SKM-1 (cell line): ENCODE measurements at regions not wholly inside any gene's neighbourhood (a gene's known extent, or its start where the extent isn't known, plus 50 kb on each side); places are given as distances from the start of the nearest gene placed in this dataset.
"Not testable (repeated sequence)": the region's sequence is repeated elsewhere in the genome, so short reads cannot be mapped to it uniquely, and the experiment has no call there.

Experiments
- DNase-seq: peaks from one replicate; lab custom pipeline; 2025; ENCODE audit not compliant: unreplicated experiment; lab: John Stamatoyannopoulos, UW

DNA sequence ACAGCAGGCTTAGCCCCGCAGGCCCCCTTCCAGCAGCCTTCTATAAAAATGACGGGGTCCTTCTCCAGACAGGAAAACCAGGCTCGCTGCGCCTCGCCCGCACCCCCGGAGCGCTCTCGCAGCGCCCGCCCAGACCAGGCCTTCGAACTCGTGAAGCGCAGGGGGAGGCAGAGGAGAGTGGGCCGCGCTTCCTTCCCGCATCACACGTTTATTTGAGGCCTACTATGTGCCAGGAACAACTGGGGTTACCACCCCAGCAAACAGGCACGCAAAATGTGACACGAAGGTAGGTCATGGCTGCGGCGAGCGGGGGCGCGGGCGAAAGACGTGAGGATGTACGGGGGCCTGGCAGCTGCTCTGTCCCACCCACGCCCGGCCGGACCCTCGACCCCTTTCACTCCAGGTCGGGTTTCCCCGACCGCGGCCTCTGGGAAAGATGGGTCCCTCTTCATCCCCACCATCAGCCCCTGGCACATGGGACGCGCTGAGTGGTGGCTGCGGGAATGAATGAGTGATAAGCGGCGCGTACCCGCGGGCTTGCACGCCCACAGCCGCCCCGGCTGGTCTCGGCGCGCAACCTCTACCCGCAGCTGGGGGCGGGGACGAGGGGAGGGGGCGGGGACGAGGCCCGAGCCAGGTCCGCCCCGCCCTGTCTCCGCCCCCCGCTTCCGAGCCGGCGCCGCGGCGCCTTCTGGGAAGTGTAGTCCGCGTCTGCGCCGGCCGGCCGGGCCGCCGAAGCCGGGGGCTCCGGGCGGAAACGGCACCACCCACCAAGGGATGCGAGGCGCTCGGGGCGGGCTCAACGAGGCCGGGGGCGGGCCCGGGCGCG lies 59.1 kb downstream of the ZNF467 start:
- peak; percentile 7 for DNase-seq

DNA sequence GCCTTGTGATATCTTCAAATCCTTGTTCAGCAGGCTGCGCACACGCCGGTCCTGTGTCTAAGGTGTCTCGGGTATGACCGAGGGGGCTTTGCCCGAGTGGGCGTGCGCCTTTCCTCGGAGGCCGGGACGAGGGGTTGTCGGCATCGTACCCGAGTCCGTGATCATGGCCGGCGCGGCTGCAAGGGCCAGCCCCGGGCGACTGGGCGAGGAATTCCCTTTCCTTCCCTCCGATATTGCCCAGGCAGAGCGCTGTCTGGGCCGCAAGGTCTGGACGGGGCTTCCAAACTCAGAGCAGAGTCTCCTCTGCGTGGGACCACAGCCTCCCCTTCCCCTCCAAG lies 59.7 kb downstream of the ZNF467 start:
- DNase-seq = no peak

- no peak for DNase-seq
Observed at GRCh38 chr7:149713061-149713730, 60.2 kb downstream of the ZNF467 start.

DNA sequence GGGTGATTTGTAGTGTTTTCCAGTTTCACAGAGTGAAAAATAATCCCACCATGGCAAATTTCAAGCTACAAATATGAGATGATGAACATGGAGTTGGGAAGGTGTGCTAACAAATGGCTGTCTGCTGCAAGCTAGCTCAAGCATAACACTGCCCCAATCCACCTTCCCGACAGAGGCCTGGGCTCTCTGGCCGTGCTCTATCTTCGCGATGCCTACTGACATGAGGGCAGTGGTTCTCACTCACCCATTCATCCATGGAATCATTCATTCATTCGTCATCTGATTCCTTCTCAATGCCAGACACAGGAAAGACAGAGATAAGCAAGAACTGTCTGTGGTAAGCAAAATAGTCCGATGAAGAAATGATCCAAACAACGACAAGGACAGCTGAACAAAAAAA lies 65.4 kb downstream of the ZNF467 start:
- no peak for DNase-seq

DNA sequence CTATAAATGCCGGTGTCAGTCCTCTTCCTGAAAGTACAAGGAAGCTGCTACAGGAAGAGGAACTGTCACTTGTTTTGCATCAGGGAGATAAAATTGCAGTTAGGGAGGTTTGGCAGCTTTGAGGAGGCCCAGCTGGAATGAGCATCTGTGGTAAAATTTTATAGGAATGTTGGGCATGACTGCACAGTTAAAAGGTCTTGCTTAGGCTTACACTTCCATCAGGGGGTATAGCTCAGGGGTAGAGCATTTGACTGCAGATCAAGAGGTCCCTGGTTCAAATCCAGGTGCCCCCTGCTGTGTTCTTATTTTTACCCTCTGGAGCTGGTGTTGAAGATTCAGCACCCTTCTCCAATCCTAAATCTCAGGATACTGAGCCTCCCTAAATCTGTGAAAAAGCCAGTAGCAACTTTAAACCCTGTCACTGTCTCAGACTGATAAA lies 65.9 kb downstream of the ZNF467 start:
- no peak for DNase-seq

DNA sequence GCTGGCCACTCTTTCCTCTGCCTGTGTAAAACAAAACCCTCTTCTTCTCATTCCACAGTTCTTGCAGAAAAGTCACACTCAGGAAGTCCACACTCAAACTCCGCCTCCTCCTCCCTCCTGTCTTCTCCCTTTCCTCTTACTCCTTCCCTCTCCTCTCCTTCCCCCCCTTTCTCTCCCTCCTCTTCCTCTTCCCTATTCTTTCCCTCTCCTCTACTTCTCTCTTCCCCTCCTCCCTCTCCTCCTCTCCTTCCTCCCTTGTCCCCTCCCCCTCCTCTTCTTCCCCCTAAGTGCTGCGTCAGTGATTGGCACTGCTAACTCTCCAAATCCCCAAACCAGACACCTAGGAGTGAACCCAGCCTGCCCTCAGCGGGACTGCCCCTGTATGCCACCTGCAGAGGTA lies 67.0 kb downstream of the ZNF467 start:
- no peak for DNase-seq

DNA sequence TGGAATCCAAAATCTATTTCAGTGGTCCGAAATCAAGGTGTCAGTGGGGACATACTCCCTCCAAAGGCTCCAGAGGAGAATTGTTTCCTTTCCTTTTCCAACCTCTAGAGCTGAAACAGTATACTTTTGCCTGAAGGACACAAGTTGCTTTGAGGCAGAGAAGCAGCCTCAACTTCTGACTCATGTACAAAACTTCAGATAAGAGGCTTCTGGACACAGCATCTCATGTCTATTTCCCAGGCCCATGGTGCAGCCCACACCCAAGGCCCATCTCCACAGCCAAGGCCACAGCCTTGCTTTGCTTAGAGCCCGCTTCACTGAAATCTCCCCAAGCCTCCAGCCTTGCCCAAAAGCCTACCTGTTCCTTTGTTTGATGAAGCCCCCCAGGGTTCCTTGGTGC lies 68.9 kb downstream of the ZNF467 start:
- no peak for DNase-seq

DNA sequence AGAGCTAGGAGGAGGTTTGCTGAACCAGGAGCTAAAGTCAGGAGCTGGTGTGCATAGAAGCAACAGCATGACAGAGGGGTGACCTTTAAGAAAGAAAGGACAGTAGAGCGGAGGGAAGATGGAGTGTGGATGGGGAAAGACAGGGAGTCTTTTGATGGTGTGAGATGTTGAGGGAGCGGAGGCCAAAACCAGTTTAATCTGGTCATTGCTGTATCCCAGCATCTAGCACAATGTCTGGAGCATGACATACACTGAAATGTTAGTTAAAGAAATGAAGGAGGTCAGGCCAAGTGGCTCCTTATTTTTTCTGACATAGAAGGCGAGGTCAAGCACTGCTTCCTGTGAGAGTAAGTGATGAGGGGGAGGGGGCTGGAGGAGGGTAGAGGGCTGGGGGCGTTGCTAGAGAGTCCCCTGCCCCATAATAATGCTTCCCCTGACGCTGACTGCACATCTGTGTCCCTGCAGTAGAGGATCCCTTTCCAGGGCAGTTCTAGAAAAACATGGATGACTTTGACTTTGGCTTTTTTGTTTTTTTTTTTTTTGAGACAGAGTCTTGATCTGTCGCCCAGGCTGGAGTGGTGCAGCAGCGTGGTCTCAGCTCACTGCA lies 70.2 kb downstream of the ZNF467 start:
- no peak for DNase-seq

- DNase-seq = no peak
Observed at GRCh38 chr7:149701495-149702240, 71.7 kb downstream of the ZNF467 start.

- not testable (repeated sequence) for DNase-seq
Observed at GRCh38 chr7:149697767-149698166, 75.6 kb downstream of the ZNF467 start.

- DNase-seq = no peak
Observed at GRCh38 chr7:149696280-149696679, 77.1 kb downstream of the ZNF467 start.

GRCh38 chr7:149692557-149692982 lies 80.8 kb downstream of the ZNF467 start:
- DNase-seq = no peak

DNA sequence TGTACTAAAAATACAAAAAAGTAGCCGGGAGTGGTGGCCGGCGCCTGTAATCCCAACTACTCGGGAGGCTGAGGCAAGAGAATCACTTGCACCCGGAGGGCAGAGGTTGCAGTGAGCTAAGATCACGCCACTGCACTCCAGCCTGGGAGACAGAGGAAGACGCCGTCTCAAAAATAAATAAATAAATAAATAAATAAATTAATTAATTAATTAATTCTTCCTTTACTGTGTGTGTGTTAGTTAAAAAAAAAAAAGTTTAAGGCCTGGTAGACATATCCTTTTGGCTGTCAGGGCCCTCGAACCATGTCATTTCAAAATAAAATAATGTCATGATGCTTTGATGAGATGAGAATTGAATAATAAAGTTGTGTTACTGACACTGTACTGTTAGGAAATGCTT lies 81.3 kb downstream of the ZNF467 start:
- DNase-seq = no peak

DNA sequence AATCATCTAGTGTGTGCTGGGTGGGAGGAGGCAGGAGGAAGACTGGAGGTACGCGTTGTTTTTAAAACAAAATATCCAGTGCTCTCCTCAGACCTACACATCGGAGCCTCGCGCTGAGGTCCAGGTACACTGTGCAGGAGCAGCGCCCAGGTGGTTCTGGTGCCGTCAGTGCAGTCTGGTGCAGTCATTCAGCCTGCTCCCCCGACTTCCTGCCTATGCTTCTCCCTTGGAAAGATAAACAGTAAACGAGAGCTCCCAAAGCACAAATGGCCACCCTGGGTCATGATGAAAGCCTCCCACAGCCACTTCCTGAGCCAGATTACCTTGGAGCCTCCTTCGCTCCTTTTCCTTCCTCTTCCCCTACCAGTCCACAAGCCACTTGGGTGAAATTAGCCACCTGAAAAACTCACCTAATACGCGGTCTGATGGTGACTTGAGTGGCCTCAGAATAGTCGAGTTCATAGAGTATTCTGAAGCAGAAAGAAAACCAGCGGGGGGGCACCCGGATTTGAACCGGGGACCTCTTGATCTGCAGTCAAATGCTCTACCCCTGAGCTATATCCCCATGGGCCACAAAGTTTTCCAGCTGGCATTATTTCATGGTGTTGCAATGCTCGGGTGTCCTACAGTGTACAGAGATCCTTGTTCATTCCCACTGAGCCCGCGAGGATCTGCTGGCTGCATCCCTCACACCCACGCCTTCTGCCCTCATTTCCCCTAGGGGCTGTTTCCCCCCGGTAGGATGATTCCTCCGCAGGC lies 82.5 kb downstream of the ZNF467 start:
- DNase-seq = peak; percentile 57

DNA sequence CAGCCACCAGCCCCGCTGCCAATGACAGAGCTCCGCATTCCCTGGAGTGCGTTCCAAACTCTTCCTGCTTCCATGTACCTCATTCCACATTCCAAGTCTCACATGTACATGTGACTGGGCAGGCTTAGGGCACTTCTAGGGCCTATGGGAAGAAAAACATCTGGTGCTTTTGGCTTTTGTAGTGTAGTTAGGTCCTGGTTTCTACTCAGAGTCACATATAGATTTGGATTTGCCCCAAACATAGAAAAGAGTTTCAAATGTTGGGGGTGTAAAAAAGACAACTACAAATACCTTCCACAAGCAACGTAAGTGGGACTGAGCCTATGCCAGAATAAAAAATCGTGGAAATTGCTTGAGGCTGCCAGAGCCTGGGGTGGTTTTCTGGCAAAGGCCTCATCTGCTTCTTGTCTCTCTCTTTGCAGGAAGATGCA lies 84.1 kb downstream of the ZNF467 start:
- no peak for DNase-seq

GRCh38 chr7:149688836-149689235 lies 84.6 kb downstream of the ZNF467 start:
- no peak for DNase-seq

GRCh38 chr7:149687820-149688219 lies 85.6 kb downstream of the ZNF467 start:
- DNase-seq = not testable (repeated sequence)

GRCh38 chr7:149686449-149686848 lies 86.9 kb downstream of the ZNF467 start:
- no peak for DNase-seq

DNA sequence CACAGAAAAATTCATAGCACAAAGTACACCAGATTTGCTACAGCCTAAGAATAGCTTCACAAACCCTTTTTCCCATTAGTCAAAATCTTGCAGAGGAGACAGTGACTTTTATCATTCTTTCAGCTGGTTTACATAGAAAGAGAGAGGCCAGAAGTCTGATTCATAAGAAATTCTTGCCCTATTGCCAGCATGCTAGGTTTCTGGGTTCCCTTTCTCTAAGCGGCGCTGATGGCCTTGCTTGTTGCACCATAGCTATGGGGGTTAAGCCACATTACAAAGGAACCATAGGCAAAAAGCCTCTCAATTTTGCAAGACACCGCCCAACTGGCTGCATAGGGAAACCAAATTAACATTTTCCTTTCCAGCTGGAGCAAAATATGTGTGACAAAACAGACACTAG lies 87.4 kb downstream of the ZNF467 start:
- DNase-seq = peak; percentile 56

DNA sequence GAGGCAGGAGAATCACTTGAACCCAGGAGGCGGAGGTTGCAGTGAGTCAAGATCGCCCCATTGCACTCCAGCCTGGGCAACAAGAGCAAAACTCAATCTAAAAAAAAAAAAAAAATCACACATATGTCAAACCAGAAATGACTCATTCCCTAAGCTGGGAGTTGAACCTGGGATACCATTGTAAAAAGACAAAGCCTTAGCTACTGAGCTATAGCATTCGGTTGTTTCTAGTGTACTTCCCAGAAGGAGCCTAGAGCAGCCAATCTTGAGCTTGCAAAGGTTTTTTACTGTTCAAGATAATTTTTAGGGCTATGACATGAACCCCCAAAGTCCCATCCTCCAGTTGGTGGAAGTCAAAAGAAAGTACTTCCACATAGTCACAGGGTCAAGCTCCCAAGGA lies 87.9 kb downstream of the ZNF467 start:
- DNase-seq = no peak

- DNase-seq = no peak
Observed at GRCh38 chr7:149683898-149684297, 89.5 kb downstream of the ZNF467 start.
